ENCODE measurements at regions not wholly inside any gene's neighbourhood (a gene's known extent, or its start where the extent isn't known, plus 50 kb on each side); places are given as distances from the start of the nearest gene placed in this dataset.

DNA sequence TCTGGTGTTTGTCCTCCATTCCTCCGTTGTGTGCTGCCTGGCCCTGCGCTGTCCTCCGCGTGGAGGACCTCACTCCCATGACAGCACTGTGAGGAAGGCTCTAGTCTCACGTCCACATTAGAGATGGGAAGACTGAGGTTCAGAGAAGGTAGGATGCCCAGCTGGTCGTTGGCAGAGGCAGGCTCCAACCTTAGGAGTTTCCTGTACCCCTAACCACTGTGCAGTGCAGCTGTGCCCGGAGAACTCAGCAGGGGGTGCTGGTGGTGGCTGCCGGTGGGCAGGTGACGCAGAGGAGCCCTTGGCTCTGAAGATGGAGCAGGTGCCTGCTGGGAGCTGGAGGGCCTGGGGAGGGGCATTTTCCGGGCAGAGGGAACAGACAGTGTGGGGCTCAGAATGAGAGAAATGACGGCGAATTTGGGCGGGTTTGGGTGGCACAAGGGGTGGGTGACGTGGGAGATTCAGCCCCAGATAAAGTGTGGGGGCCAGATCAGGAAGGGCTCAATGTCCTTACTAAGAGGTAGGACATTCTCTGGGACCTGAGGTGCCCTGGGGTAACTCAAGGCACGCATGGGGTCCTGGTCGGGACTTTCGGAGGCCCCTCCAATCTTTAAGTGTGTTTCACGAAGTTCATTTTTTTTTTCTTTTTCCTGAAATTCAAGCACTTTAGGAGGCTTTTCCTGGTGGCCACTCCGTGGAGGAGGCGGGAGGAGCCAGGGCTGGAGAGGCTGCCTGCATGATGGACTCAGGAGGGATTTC lies 535.0 kb downstream of the TBC1D22A start:
- TF ChIP-seq, protein P1, sequence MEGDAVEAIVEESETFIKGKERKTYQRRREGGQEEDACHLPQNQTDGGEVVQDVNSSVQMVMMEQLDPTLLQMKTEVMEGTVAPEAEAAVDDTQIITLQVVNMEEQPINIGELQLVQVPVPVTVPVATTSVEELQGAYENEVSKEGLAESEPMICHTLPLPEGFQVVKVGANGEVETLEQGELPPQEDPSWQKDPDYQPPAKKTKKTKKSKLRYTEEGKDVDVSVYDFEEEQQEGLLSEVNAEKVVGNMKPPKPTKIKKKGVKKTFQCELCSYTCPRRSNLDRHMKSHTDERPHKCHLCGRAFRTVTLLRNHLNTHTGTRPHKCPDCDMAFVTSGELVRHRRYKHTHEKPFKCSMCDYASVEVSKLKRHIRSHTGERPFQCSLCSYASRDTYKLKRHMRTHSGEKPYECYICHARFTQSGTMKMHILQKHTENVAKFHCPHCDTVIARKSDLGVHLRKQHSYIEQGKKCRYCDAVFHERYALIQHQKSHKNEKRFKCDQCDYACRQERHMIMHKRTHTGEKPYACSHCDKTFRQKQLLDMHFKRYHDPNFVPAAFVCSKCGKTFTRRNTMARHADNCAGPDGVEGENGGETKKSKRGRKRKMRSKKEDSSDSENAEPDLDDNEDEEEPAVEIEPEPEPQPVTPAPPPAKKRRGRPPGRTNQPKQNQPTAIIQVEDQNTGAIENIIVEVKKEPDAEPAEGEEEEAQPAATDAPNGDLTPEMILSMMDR (IDR thresholded peaks at IDR 0.05), result no peak
- TF ChIP-seq POLR2A (IDR thresholded peaks at IDR 0.05), result no peak

Data from heart left ventricle (tissue), 13 donors.